DMS53 treated with DMSO at 0.1 percent for 48 hours (cell line): ENCODE measurements at regions not wholly inside any gene's neighbourhood (a gene's known extent, or its start where the extent isn't known, plus 50 kb on each side); places are given as distances from the start of the nearest gene placed in this dataset.

Experiments used
- DNase-seq: peaks from one replicate; lab custom pipeline; 2025; ENCODE audit not compliant: unreplicated experiment; lab: John Stamatoyannopoulos, UW

- DNase-seq, result no peak
These were observed 67.1 kb upstream of the PGBD5 start for GRCh38 chr1:230493264-230493663.

DNA sequence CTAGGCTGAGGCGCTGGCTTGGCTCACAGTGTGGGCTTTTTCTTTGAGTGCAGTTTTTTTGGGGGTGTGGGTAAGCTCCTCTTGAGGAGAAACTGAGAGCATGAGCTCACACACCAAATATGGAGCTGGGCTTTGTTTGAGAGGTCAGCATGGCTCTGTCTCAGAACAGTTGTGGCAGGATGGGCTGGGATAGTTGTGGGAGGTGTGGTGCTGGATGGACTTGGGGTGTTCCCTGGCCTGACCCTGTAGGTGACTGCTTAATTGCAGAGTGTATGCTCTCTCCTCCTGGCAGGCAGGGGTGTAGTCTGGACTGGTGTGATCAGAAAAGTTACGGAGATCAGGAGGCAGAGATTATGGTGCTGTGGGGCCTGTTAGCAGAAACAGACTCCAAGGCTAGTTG lies 64.3 kb upstream of the PGBD5 start:
- DNase-seq, result no peak

DNA sequence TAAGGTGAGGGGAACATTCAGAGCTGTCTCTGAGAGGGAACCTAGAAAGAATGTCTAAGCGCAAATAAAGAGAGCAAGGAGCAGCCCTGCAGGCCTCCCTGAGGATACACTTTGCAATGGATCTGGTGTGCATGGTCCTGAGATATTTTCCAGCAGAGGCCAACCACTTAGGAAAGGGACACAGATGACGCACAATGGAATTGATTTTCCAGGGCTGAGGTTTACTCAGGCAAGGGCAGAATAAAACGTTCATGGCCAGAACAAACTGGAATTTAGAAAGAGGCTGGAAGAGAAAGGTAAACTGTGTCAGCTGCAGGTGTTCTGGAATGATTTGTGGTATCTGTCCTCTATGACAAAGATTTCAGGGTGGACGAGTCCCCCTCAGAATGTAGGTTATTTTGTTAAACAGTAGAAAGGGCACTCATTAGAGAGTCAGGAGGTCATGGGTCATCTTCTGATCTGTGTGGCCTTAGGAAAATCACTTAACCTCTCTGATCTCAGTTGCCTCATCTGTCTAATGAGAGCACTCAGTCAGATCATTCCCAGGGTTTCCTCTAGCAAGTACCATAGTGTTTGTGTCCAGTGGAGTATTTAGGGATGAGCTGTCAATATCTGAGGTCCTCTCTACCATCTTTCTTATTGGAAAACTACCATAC lies 61.8 kb upstream of the PGBD5 start:
- no peak for DNase-seq

GRCh38 chr1:230476622-230477003 lies 50.5 kb upstream of the PGBD5 start:
- DNase-seq, result no peak

- DNase-seq, result peak; percentile 28
These were observed 49.9 kb upstream of the PGBD5 start for GRCh38 chr1:230475856-230476621.
